HCT116 (cell line): ENCODE measurements at regions not wholly inside any gene's neighbourhood (a gene's known extent, or its start where the extent isn't known, plus 50 kb on each side); places are given as distances from the start of the nearest gene placed in this dataset.

Experiments
- ATAC-seq: fragments of 200-7000 bp; cut with Tn5 transposase; 2 replicates; pipeline ENCODE4 v1.9.1; 2020; ENCODE audit warnings: mild to moderate bottlenecking, moderate library complexity
- BruUV-seq: library from RNA; stranded (reverse); fragments of 400-500 nt; replicated peaks from 2 replicates; lab custom pipeline; 2021; lab: Mats Ljungman, UMichigan
- CTCF ChIA-PET: fragments of 300-600 bp; sonication (Branson Sonifier 250); formaldehyde crosslinking; loops from one replicate; lab custom pipeline; 2021; ENCODE audit warnings: antibody characterized with exemption; lab: Charles Lee
- POLR2A ChIA-PET: fragments of 300-600, 350-600 bp; sonication (Branson Sonifier 250); formaldehyde crosslinking; loops from one replicate; lab custom pipeline; 2021; ENCODE audit warnings: antibody characterized with exemption; lab: Charles Lee
- RAD21 ChIA-PET, 2 experiments: fragments of 300-600 bp; sonication (Branson Sonifier 250); formaldehyde crosslinking; loops; one replicate each; lab custom pipeline; 2023; ENCODE audit warnings: low total read pairs in 2 of 2; ENCODE audit not compliant: uncharacterized antibody in 2 of 2, unreplicated experiment in 2 of 2, low non-redundant PET in 1 of 2; lab: Charles Lee
- DNase-seq: peaks from one replicate; pipeline ENCODE4 v3.0.0-alpha.2; 2010; ENCODE audit warnings: low read depth, low spot score
- H2AFZ ChIP-seq: fragments of 200-600 bp; shearing (Covaris generic), sonication (generic); 2 replicates; pipeline ENCODE4 v1.6.1; 2017; ENCODE audit warnings: low read depth, mixed run types, mixed read lengths, antibody characterized with exemption, low read length; ENCODE audit not compliant: poor library complexity, severe bottlenecking
- H3K27ac ChIP-seq: 2 replicates; pipeline ENCODE4 v1.5.1; 2012; ENCODE audit warnings: low read depth, low read length
- H3K27me3 ChIP-seq: fragments of 200-600 bp; sonication (generic); 2 replicates; pipeline ENCODE4 v1.6.1; 2016; ENCODE audit warnings: mixed run types, low read length, mixed read lengths; ENCODE audit not compliant: insufficient read depth
- H3K36me3 ChIP-seq, 2 experiments: fragments of 200-500 bp in 1 of 2; fragments of 200-600 bp in 1 of 2; sonication (Bioruptor generic) in 1 of 2; sonication (generic) in 1 of 2; 2 replicates each; pipeline versions ENCODE4 v1.5.1 to v1.6.1; 2014 to 2016; ENCODE audit warnings: low read length in 2 of 2, inconsistent platforms in 1 of 2, mixed read lengths in 1 of 2, mixed run types in 1 of 2; ENCODE audit not compliant: insufficient read depth in 2 of 2, control insufficient read depth in 1 of 2
- H3K4me1 ChIP-seq, 2 experiments: fragments of 200-600 bp in 1 of 2; sonication (generic) in 1 of 2; 2 replicates each; pipeline versions ENCODE4 v1.5.1 to v1.6.1; 2012 to 2017; ENCODE audit warnings: low read length in 2 of 2, inconsistent platforms in 1 of 2, mild to moderate bottlenecking in 1 of 2, mixed read lengths in 1 of 2, mixed run types in 1 of 2, moderate library complexity in 1 of 2; ENCODE audit not compliant: insufficient read depth in 2 of 2, control insufficient read depth in 1 of 2
- H3K4me2 ChIP-seq: fragments of 200-600 bp; sonication (generic); 2 replicates; pipeline ENCODE4 v1.6.1; 2017; ENCODE audit warnings: mixed run types, low read length, mixed read lengths
- H3K4me3 ChIP-seq, 2 experiments: fragments of 200-600 bp in 1 of 2; sonication (generic) in 1 of 2; replicated peaks in 1 of 2; 2 replicates each; pipeline ENCODE4 v1.5.1; 2011 to 2016; ENCODE audit warnings: low read length in 2 of 2, control low read depth in 1 of 2, low read depth in 1 of 2, mild to moderate bottlenecking in 1 of 2, mixed read lengths in 1 of 2, mixed run types in 1 of 2
- H3K79me2 ChIP-seq: fragments of 200-600 bp; sonication (generic); 2 replicates; pipeline ENCODE4 v1.6.1; 2017; ENCODE audit warnings: mild to moderate bottlenecking, mixed run types, low read length, moderate library complexity, mixed read lengths; ENCODE audit not compliant: insufficient read depth
- H3K9ac ChIP-seq: fragments of 200-600 bp; sonication (generic); 2 replicates; pipeline ENCODE4 v1.6.1; 2016; ENCODE audit warnings: low read length, mixed read lengths
- H3K9me2 ChIP-seq: fragments of 200-600 bp; sonication (generic), shearing (Covaris generic); 2 replicates; pipeline ENCODE4 v1.6.1; 2017; ENCODE audit warnings: mixed run types, mild to moderate bottlenecking, moderate library complexity; ENCODE audit not compliant: insufficient read depth
- H3K9me3 ChIP-seq, 2 experiments: fragments of 200-500 bp in 1 of 2; fragments of 200-600 bp in 1 of 2; sonication (Bioruptor generic) in 1 of 2; sonication (generic) in 1 of 2; 2 replicates each; pipeline ENCODE4 v1.6.1; 2014 to 2017; ENCODE audit warnings: low read length in 2 of 2, mixed read lengths in 2 of 2, inconsistent platforms in 1 of 2, low read depth in 1 of 2, mild to moderate bottlenecking in 1 of 2, mixed run types in 1 of 2, moderate library complexity in 1 of 2; ENCODE audit not compliant: control insufficient read depth in 1 of 2, insufficient read depth in 1 of 2
- H4K20me1 ChIP-seq: fragments of 200-600 bp; sonication (generic), shearing (Covaris generic); 2 replicates; pipeline ENCODE4 v1.6.1; 2017; ENCODE audit warnings: mixed run types, mild to moderate bottlenecking, moderate library complexity; ENCODE audit not compliant: insufficient read depth
- CBX3 ChIP-seq: IDR thresholded peaks from 2 replicates; pipeline ENCODE4 v1.6.1; 2012; ENCODE audit warnings: low read depth
- CEBPB ChIP-seq: IDR thresholded peaks from 2 replicates; pipeline ENCODE4 v1.6.1; 2012; ENCODE audit warnings: low read depth
- CTCF ChIP-seq, 3 experiments: fragments of 200-600 bp in 1 of 3; sonication (generic) in 1 of 3; IDR thresholded peaks in 2 of 3; conservative IDR thresholded peaks in 1 of 3; 2 replicates each; pipeline ENCODE4 v1.5.1; 2012 to 2017; ENCODE audit warnings: low read depth in 2 of 3, low read length in 2 of 3, antibody characterized with exemption in 1 of 3, borderline replicate concordance in 1 of 3, control low read depth in 1 of 3, mild to moderate bottlenecking in 1 of 3, mixed read lengths in 1 of 3, mixed run types in 1 of 3, moderate library complexity in 1 of 3; ENCODE audit not compliant: insufficient read depth in 1 of 3
- EGR1 ChIP-seq: IDR thresholded peaks from 2 replicates; pipeline ENCODE4 v1.6.1; 2012; ENCODE audit warnings: low read depth
- EZH2 ChIP-seq: fragments of 200-600 bp; sonication (generic); IDR thresholded peaks from 2 replicates; pipeline ENCODE4 v1.6.1; 2017; ENCODE audit warnings: antibody characterized with exemption, mixed run types
- EZH2phosphoT487 ChIP-seq: fragments of 200-600 bp; IDR thresholded peaks from 2 replicates; pipeline ENCODE4 v1.6.1; 2018; ENCODE audit warnings: antibody characterized with exemption, borderline replicate concordance
- FOSL1 ChIP-seq: IDR thresholded peaks from 2 replicates; pipeline ENCODE4 v1.6.1; 2012; ENCODE audit warnings: low read depth
- JUND ChIP-seq: IDR thresholded peaks from 2 replicates; pipeline ENCODE4 v1.6.1; 2012
- MAX ChIP-seq: IDR thresholded peaks from 2 replicates; pipeline ENCODE4 v1.6.1; 2012
- POLR2A ChIP-seq: IDR thresholded peaks from 2 replicates; pipeline ENCODE4 v1.7.0; 2011; ENCODE audit warnings: borderline replicate concordance; ENCODE audit not compliant: insufficient read depth, insufficient read length; ENCODE audit errors: extremely low read depth
- POLR2AphosphoS5 ChIP-seq: IDR thresholded peaks from 2 replicates; pipeline ENCODE4 v1.6.1; 2011; ENCODE audit warnings: mild to moderate bottlenecking, low read depth, low read length, moderate library complexity
- RAD21 ChIP-seq: IDR thresholded peaks from 2 replicates; pipeline ENCODE4 v1.6.1; 2012; ENCODE audit warnings: low read depth, mild to moderate bottlenecking
- REST ChIP-seq: IDR thresholded peaks from 2 replicates; pipeline ENCODE4 v1.6.1; 2012; ENCODE audit warnings: low read depth
- SP1 ChIP-seq: IDR thresholded peaks from 2 replicates; pipeline ENCODE4 v1.6.1; 2012; ENCODE audit warnings: low read depth
- SRF ChIP-seq: IDR thresholded peaks from 2 replicates; pipeline ENCODE4 v1.6.1; 2012; ENCODE audit warnings: low read depth
- TCF7L2 ChIP-seq: IDR thresholded peaks from 2 replicates; pipeline ENCODE4 v1.7.0; 2011; ENCODE audit warnings: borderline replicate concordance, inconsistent platforms; ENCODE audit not compliant: insufficient read depth, insufficient read length; ENCODE audit errors: extremely low read depth
- ZBTB33 ChIP-seq: IDR thresholded peaks from 2 replicates; pipeline ENCODE4 v1.6.1; 2011; ENCODE audit warnings: mild to moderate bottlenecking, low read length, moderate library complexity; ENCODE audit not compliant: insufficient replicate concordance; ENCODE audit errors: extremely low read depth
- ZFX ChIP-seq: fragments of 450-650 bp; IDR thresholded peaks from 2 replicates; pipeline ENCODE4 v1.6.1; 2017
- intact Hi-C: fragments of 100-400 bp; cut with micrococcal nuclease; formaldehyde crosslinking; loops from 2 replicates; pipeline ENCODE4 v1.10.0; 2022

GRCh38 chr10:111357859-111358258 is 281.0 kb downstream of the ADRA2A start:
- intact Hi-C loops: no loop called here
- TF ChIP-seq FOSL1 (no peak), ZFX (no peak), EGR1 (no peak), SRF (no peak), POLR2A (no peak), SP1 (no peak), CEBPB (no peak), ZBTB33 (no peak), EZH2 (no peak), JUND (no peak), RAD21 (no peak), EZH2phosphoT487 (no peak), TCF7L2 (no peak), POLR2AphosphoS5 (no peak), CBX3 (no peak), MAX (no peak), REST (no peak), CTCF (IDR thresholded peaks at IDR 0.05 in 2 of 3, conservative IDR thresholded peaks at IDR 0.05 in 1 of 3; ENCODE audit: borderline replicate concordance in 1 of 3, insufficient read depth in 1 of 3, low read depth in 2 of 3, low read length in 2 of 3) (no peak)
- H4K20me1 ChIP-seq: no peaks in the 10 kb centered on the region
- no peaks in the 10 kb centered on the region for H3K9me2 ChIP-seq
- no peaks in the 10 kb centered on the region for H3K9me3 ChIP-seq
- ATAC-seq (no peak), DNase-seq (no peak)
- H3K4me3 ChIP-seq: no peak overlapping the region
- H3K27ac ChIP-seq: no peak overlapping the region
- ChIA-PET POLR2A (no interaction called here), RAD21 (no interaction called here), CTCF (interaction anchor here (0.8 kb wide), 1 partner anchor 779 kb away, joined by 3 read pairs; no protein-coding TSS in a partner anchor)
- no TSS peak for BruUV-seq
- no peaks in the 10 kb centered on the region for H3K79me2 ChIP-seq
- no peak overlapping the region for H3K4me2 ChIP-seq
- no peak overlapping the region for H3K9ac ChIP-seq
- H3K27me3 ChIP-seq: peaks cover 59% of the 10 kb centered on the region
- no peak overlapping the region for H2AFZ ChIP-seq
- no peaks in the 10 kb centered on the region for H3K4me1 ChIP-seq
- H3K36me3 ChIP-seq: no peaks in the 10 kb centered on the region
